ENCODE measurements at regions not wholly inside any gene's neighbourhood (a gene's known extent, or its start where the extent isn't known, plus 50 kb on each side); places are given as distances from the start of the nearest gene placed in this dataset.

GRCh38 chr10:108736111-108736510 is 1187.2 kb downstream of the XPNPEP1 start:
- FAIRE-seq = no peak

- FAIRE-seq = no peak
Observed at GRCh38 chr10:108735380-108735779, 1187.9 kb downstream of the XPNPEP1 start.

- no peak for FAIRE-seq
Observed at GRCh38 chr10:108721874-108722273, 1201.4 kb downstream of the XPNPEP1 start.

GRCh38 chr10:108716352-108716751 is 1207.0 kb downstream of the XPNPEP1 start:
- FAIRE-seq = no peak

- FAIRE-seq = no peak
Observed at GRCh38 chr10:108709927-108710722, 1213.2 kb downstream of the XPNPEP1 start.

GRCh38 chr10:108708363-108708762 is 1214.9 kb downstream of the XPNPEP1 start:
- no peak for FAIRE-seq

GRCh38 chr10:108696792-108697477 is 1226.4 kb downstream of the XPNPEP1 start:
- no peak for FAIRE-seq

GRCh38 chr10:108691126-108691525 is 1232.2 kb downstream of the XPNPEP1 start:
- no peak for FAIRE-seq

GRCh38 chr10:108690530-108690929 is 1232.8 kb downstream of the XPNPEP1 start:
- no peak for FAIRE-seq

- no peak for FAIRE-seq
Observed at GRCh38 chr10:108689891-108690290, 1233.4 kb downstream of the XPNPEP1 start.

GRCh38 chr10:108688314-108688713 is 1235.0 kb downstream of the XPNPEP1 start:
- FAIRE-seq = no peak

GRCh38 chr10:108685863-108686531 is 1237.3 kb downstream of the XPNPEP1 start:
- no peak for FAIRE-seq

- FAIRE-seq = no peak
Observed at GRCh38 chr10:108684431-108684830, 1238.9 kb downstream of the XPNPEP1 start.

GRCh38 chr10:108673741-108674140 is 1249.6 kb downstream of the XPNPEP1 start:
- FAIRE-seq = no peak

GRCh38 chr10:108663587-108663986 is 1259.7 kb downstream of the XPNPEP1 start:
- FAIRE-seq = no peak

GRCh38 chr10:108662975-108663374 is 1260.3 kb downstream of the XPNPEP1 start:
- no peak for FAIRE-seq

- FAIRE-seq = no peak
Observed at GRCh38 chr10:108655057-108655456, 1268.3 kb downstream of the XPNPEP1 start.

GRCh38 chr10:108653531-108653930 is 1269.8 kb downstream of the XPNPEP1 start:
- FAIRE-seq = no peak

- FAIRE-seq = no peak
Observed at GRCh38 chr10:108639010-108639409, 1284.3 kb downstream of the XPNPEP1 start.

- no peak for FAIRE-seq
Observed at GRCh38 chr10:108638225-108638624, 1285.1 kb downstream of the XPNPEP1 start.

GRCh38 chr10:108633046-108633445 is 1290.3 kb downstream of the XPNPEP1 start:
- no peak for FAIRE-seq

- no peak for FAIRE-seq
Observed at GRCh38 chr10:108632144-108632543, 1291.2 kb downstream of the XPNPEP1 start.

- no peak for FAIRE-seq
Observed at GRCh38 chr10:108631332-108631731, 1292.0 kb downstream of the XPNPEP1 start.

- no peak for FAIRE-seq
Observed at GRCh38 chr10:108629834-108630233, 1293.5 kb downstream of the XPNPEP1 start.
